ENCODE measurements at regions not wholly inside any gene's neighbourhood (a gene's known extent, or its start where the extent isn't known, plus 50 kb on each side); places are given as distances from the start of the nearest gene placed in this dataset.

DNA sequence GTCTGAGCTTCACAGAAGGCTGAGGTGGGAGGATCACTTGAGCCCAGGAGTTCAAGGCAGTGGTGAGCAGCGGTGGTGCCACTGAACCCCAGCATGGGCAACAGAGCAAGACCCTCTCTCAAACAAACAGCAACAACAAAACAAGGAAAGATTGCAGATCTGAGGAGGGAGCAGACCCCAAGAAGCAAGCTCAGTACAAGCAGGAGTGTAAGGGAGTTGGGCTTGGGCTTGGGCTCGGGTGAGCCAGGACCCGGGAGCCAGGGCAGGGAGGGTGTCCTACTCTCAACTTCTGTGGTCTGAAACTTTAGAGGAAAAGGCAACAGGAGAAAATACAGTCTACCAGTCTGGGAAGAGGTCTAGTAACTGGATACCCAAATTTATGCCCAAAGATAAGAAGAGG is 92.0 kb upstream of the RAB12 start:
- TF ChIP-seq CTCF (IDR thresholded peaks at IDR 0.05): no peak
- no peak for TF ChIP-seq POLR2A (IDR thresholded peaks at IDR 0.05)

Data from testis (tissue), 2 donors.